Hematopoietic multipotent progenitor cell treated with erythropoietin and hydrocortisone succinate and interleukin-3 and kit ligand, for 17 days (in vitro differentiated cells): ENCODE measurements at regions not wholly inside any gene's neighbourhood (a gene's known extent, or its start where the extent isn't known, plus 50 kb on each side); places are given as distances from the start of the nearest gene placed in this dataset.
"Not testable (repeated sequence)": the region's sequence is repeated elsewhere in the genome, so short reads cannot be mapped to it uniquely, and the experiment has no call there.

Experiments used
- DNase-seq: peaks from one replicate; pipeline ENCODE4 v3.0.0-alpha.2; 2015; ENCODE audit warnings: low spot score

DNA sequence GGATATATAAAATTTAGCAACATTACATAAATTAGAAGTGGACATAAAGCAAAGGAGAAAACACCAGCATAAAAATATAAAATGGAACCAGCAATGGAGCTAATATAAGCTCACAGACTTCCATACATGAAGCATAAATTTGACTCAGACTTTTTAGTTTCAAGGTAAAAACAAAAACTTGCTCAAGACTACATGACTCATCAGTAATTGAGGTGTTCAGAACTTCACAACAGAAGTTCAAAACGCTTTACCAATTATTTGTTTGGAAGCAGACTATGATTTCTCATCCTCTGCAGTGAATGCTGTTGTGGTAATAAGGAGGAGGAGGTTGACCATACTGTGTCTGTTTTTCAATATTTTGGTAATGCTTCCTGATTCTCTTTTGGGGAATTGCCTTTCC, 192.0 kb upstream of the MEIS1 start:
- DNase-seq = not testable (repeated sequence)

DNA sequence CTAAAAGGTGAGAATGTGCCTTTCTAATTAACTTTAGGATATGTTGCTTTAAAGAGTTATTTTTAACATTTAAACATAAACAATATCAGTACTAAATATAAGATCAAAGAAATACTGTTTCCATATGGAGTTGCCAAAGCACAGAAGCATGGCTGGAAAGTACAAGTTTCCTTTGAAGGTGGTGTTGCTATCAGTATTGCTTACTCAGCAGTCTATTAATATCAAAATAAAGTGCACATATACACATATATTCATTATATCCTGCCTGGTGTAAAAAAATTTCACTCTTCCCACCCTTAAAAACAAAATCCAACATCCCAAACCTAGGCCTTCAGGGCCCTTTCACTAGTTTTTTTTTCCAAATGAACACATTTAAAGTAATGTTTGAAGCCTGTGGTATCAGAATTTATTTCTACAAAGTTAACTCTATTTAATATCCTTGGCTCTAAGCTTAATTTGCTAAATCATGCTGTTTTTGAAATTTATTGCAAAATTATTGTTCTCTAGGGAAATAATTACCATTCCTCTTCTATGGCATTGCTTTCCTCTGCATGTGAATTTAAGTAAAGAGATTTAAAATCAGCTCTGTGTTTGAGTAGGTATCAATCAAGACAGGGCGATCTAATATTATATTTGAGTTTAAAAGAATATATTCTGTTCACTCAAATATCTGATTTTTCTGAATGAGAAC, 192.7 kb upstream of the MEIS1 start:
- DNase-seq = no peak

DNA sequence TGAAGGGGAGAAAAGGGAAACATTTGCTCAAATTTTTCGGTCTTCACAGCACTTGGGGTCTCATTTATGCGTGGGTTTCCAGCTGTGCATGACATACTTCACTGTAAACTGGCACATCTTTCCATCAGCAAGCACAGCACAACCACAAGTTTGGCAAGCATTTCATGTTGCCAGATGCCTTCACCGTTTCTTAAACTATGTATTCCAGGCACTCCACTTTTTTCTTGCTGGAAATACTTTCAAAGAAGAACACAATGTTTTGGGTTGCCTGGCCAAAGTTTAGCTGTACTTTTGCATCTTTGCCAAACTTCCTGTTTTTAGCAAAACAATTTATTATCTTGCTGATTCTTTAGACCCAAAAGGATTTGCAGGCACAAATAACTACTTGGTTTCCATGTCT, 194.6 kb upstream of the MEIS1 start:
- no peak for DNase-seq

DNA sequence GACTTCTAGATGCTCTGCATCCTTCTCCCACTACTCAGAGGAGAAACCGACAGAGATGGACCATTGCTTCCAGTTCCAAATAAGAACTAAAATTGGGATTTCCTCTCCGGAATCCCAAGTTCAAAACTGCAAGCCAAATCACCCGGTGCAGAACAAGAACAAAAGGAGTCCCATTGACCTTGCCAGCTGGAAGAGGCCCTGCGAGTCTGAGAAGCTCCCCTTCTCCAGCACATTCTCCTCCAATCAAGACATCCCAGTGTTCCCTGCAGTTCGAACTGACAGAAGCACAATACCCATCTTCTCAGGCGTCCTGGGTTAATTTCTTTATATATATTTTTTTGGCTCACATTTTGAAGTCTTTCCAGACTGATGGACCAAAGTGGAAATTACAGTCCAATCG, 195.3 kb upstream of the MEIS1 start:
- no peak for DNase-seq

DNA sequence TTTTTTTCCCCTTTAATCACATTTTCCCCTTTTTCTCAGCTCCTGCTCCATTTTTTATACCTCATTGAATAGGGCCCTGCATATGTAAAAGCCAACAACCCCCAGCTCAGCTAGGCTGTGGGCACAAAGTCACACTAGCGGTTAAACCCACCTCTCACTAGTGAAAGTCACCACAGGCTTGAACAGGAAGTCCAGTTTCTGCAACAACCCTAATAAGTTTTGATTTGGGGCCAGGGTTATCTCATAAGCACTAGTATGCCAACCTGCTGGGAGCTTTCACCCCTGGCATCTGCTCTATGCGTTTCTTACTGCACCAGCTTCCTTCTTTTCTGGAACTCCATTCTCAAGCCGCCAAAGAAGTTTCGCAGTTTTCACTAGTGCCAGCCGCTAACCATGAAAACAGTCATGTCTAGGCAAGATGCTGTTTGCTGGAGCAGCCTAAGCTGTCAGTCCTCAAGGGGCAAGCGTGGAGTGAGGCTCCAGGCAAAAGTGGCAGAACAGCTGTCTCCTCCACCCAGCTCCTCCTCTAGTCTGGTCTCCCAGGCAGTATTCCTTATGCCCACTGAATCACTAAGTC, 197.0 kb upstream of the MEIS1 start:
- no peak for DNase-seq

DNA sequence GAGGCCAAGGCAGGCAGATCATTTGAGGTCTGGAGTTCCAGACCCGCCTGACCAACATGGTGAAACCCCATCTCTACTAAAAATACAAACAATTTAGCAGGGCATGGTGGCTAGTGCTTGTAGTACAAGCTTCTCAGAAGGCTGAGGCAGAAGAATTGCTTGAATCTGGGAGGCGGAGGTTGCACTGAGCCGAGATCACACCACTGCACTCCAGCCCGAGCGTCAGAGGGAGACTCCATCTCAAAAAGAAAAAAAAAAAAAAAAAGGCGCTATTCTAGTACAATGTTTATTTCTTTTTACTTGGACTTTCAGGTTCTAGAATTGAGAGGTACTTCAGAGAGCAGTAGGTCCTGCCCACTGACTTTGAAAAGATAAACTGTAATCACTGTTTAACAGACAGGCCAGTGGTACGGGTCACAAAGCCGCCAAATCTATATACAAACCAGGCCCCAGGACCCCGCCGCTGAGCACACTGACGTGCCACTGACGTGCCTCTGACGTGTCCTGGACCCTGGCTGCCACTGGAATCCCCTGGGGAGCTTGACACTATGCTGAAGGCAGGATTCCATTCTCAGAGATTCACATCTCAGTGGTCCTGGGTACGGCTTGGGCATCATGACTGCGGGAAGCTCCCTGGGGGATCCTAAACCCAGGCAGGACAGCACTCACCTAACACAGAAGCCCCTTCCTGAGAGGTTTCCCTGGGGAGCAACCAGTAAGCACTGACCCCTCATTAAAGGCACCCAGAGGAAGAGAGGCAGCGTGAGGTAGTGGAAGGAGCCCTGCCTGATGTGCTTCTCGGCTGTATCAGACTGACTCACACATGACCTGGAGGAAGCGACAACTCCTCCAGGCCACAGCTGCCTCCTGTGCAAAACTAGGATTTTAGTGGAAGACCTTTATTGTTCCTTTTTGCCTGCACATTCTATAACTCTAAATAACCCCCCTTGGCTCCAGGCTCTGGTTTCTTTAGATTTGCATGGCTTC, 197.8 kb upstream of the MEIS1 start:
- no peak for DNase-seq

DNA sequence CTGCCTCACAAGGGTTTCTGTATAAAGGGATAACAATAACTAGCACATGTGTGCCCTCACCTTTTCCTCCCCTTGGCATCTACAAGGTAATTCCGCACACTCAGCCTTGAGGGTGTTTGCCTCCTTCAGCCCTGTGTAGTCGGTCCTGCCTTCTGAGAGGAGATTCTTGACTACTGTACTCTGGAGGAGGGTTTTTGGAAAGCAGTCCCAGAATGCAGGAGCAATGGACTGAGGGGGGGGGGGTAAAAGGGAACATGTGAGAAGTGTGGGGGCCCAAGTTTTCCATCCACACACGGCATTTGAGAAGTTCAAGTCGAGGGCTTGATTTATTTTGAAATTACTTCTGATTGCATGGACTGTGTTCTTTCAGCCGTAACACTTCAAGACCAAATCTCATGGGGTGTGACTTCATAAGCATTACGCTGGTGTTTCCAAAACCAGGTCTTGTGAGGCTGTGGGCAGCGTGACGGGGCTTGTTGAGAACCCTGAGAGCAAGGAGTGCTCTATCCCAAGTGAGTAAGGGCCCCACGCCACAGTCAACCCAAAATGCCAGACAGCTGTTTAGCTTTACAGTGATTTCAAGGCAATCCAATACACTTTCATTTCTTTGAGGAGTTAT, 198.7 kb upstream of the MEIS1 start:
- DNase-seq = no peak

DNA sequence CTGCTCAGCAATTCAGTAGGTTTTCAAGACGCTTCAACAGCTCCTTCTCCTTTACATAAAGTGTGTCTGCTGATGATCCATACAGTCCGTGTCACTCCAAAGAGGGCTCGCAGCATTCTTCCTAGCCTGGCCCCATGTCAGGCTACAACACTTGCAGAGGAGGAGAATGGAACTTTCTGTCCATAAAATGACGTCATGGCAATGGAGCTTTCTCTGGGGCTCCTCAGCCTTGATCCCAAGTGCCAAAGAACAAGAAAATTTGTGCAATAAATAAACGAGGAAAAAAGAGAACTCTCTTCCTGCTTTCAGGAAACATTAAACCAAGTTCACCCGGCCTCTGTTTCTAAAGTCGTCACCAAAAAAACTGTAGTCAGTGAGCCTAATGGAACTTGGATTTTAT, 199.5 kb upstream of the MEIS1 start:
- no peak for DNase-seq

DNA sequence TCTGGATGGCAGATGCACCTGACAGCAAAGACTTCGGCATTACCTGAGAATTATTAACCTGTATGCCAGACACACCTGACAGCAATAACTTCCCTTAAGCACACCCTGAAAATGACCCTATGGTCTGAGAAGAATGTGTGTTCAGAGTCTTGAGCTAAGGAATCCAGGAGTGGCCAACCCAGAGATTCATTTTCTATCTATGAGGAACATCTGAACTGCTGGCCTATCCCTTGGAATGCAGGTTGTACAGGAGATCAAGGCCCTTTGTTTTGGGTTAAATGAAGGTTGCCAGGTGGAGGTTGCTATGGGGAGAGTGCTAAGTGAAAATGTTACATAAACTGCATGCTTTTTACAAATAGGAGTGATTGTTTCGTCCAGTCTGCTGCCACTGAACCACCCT, 200.9 kb upstream of the MEIS1 start:
- DNase-seq = no peak

DNA sequence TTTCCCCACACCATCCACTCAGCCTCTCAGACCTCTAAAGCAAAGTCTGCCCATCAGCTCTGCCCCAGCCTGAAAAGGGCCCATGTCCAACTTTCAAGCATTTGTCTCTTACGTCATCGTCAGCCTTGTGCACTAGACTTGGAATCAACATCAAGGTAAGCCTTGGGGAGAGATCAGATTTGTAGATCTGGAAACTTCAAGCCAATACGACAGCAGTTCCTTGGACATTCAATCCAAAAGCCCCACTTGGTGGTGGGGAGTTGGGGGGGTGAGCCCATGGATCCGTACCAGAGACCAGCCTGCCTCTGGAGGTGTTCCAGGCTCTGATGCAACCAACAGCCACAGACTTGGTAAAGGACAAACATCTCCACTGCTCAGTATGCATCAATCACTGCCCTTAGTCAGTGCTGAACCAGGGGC, 206.8 kb upstream of the MEIS1 start:
- no peak for DNase-seq

DNA sequence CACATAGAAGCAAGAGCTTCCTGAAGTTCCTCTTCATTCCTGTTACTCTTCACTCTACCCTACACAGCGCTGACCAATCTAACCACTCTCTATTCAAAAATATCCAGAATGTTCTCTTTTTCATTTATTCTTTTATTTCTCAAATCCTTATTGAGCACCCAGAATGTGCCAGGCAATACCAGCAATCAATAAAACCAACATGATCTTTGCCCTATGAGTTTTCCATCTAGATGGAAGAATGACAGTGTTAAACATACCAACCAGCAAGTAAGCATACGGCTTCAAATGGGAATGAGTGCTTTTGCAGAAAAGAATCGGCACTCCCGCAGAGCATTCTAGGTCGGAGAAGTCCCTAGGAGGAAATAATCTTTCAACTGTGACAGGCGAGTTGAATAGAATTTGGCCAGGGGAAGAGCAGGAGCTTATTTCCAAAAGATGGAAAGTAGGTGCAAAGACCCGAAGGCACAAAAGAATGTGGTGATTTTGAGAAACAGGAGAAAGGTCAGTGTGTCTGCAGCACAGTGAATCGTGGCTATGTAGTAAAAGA, 217.8 kb upstream of the MEIS1 start:
- DNase-seq = no peak

DNA sequence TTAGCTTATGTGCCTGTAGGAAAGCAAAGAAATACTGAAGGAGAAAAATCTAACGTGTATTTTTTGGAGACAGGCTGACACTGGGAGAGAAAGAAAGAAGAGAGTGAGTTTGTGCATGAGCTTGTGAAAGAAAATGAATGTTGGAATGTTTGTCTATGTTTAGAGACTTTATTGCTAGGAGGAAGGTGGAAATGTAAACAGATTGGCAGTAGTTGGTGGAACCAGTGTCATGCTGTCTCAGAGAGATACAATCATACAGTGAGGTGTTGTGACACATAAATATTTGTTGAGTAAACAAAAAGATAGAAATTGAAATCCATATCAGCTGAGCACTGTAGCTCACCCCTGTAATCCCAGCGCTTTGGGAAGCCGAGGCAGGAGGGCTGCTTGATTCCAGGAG, 222.2 kb upstream of the MEIS1 start:
- DNase-seq = no peak

DNA sequence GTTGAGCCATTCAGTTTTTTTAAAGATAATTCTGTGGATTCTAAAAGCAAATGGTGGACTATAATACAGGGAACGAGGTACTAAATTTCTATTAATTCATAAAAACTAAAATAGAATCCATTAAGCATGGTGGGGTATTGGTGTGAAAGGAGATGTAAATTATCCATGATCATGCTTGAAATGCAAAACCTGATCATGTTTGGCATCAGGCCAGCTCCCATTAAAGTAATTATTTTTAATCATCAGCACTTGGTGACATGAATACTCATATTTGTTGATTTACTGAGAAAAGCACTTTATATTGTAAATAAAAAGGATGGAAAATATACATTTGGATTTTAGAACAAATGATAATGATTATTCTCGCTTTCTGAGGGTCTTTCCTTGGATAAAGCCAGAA, 232.3 kb upstream of the MEIS1 start:
- DNase-seq = no peak

DNA sequence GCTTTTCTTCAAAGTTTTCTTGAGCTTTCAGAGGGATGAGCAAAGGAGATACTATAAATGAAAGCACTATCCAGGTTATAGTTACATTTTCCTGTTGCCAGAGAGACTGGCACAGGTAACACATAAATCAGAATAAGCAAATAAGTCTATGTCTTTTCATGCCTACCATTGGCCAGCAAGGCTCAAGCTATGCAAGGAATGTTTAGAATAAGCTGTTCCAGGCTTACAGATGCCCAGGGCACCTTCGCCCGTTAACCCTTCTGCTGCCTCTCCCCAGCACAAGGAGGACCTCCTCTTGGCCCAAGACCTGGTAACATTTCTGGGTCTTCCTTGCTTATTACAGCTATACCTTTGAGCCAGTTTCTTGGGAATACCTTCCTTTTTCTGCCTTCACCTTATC, 233.7 kb upstream of the MEIS1 start:
- no peak for DNase-seq

DNA sequence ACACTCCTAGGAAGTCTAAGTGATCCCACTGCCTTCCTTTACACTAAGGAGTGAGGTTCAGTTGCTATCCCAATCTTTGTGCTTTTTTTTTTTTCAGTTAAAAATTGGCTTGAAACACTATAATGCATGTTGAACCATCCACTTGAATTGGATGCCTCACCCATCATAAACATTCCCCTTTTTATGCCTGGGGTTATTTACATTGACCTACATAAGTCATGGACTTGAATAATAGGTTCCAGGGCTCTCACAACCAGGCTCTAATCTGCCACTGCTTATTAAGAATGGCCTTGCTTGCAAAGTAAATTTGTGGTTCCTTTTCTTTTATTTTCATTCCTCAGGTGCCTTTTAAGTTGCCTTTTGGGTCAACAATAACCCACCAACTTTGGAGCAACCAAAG, 236.1 kb upstream of the MEIS1 start:
- no peak for DNase-seq

DNA sequence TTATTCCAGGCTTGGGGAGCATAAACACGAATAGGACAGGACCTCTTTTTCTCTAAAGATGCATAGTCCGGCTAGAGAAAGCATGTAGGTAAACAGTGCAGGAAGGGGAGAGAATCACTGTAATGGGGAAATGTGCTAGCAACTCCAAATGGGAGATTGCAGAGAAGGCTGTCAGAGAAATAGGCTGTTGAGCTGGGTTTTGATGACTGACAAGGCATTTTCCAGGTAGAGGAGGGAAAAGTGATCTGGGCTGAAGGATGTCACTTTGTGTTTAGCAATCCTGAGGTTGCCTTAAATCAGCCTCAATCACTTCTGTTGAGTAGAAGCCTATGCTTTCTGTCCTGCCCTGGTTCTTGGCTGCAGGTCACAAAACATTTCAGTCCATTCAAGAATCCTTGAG, 242.0 kb upstream of the MEIS1 start:
- no peak for DNase-seq

DNA sequence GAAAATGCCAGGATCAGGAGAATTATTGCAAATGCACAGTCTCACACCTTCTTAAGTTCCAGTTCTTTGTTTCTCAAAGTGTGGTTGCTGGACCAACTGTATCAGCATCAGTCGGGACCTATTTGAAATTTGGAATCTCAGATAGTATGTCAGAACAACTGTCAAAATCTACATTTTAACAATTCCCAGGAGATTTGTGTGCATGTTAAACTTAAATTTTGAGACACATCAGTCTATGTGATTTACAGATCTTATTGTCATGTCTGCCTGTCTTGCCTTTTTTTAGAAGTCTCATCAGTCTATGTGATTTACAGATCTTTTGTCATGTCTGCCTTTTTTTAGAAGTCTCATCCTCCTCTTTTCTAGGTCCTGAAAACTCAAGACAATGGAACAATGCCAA, 243.6 kb upstream of the MEIS1 start:
- DNase-seq = no peak

DNA sequence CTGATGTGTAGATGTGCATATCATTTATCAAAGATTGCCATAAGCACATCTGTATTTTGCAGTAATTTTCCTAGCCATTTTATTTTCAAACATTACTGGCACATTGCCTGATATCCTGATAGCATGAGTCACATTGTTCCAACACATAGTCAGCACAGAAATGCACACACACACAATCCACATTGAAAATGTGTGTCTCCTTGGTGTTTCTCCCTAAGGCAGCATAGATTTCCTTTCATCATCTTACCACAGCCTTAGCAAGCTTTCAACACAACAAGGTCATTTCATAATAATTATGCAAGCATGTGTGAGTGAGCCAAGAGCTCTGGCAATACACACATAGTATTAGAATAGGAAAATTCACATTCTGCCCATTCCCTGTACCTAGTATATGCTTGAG, 245.4 kb upstream of the MEIS1 start:
- no peak for DNase-seq

DNA sequence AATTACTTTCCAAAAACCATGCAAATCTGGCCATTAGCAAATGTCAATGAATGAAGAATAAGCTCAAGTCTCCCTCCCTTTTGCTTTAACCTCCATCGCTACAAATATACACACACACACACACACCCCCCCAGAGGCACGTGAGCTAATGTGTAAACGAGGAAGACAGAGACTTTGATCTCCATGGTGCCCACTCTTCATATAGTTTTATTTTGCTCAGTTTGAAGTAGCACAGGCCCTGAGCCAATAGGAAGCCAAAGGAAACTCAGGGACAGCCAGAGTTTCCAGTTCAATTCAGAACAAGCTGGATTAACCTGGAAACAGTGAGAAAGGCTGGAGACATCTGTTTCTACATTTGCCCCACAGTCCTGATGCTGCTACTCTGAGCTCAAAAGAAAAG, 248.4 kb upstream of the MEIS1 start:
- DNase-seq = no peak

DNA sequence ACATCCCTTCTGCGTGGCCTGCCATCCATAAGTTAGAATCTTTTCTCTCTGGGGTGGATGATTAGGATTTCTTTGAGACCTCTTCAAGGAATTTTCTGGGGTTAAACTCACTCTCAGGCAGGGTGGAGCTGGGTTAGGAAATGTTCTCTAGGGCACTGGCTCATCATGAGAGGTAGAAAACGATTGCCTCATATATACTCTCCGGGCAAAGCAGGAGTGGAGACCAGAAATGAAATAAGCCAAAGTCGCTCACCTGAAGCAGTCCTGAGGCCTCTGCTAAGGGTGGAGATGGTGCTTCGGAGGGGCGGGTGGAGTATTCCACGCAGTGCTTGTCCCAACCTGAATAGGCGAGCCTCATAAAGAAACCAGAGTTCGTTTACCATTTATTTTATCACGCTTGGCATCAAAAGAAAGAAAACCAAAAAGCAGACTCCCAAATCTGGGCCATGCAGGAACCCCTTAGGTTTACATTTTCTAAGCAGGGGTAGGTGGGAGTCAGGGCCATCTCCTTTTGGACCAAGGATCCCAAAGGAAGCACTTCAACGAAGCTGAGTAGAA, 249.3 kb upstream of the MEIS1 start:
- DNase-seq = no peak

DNA sequence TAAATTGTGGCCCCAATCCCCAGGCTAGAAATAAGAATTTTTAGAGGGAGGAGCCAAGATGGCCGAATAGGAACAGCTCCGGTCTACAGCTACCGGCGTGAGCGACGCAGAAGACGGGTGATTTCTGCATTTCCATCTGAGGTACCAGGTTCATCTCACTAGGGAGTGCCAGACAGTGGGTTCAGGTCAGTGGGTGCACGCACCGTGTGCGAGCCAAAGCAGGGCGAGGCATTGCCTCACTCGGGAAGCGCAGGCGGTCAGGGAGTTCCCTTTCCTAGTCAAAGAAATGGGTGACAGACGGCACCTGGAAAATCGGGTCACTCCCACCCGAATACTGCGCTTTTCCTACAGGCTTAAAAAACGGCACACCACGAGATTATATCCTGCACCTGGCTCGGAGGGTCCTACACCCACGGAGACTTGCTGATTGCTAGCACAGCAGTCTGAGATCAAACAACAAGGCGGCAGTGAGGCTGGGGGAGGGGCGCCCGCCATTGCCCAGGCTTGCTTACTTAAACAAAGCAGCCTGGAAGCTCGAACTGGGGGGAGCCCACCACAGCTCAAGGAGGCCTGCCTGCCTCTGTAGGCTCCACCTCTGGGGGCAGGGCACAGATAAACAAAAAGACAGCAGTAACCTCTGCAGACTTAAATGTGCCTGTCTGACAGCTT, 257.7 kb upstream of the MEIS1 start:
- DNase-seq = not testable (repeated sequence)
